NB4 (cell line): ENCODE measurements at regions not wholly inside any gene's neighbourhood (a gene's known extent, or its start where the extent isn't known, plus 50 kb on each side); places are given as distances from the start of the nearest gene placed in this dataset.
"Not testable (repeated sequence)": the region's sequence is repeated elsewhere in the genome, so short reads cannot be mapped to it uniquely, and the experiment has no call there.

Experiments used
- DNase-seq: peaks from one replicate; pipeline ENCODE4 v3.0.0; 2010; ENCODE audit warnings: low read depth
- H3K4me3 ChIP-seq: one replicate; pipeline ENCODE4 v1.5.1; 2011; ENCODE audit warnings: mild to moderate bottlenecking, low read depth, low read length, moderate library complexity
- MYC ChIP-seq: IDR thresholded peaks from 2 replicates; pipeline ENCODE4 v1.6.1; 2011; ENCODE audit warnings: low read depth, low read length
- POLR2A ChIP-seq: IDR thresholded peaks from 2 replicates; pipeline ENCODE4 v1.6.1; 2011; ENCODE audit warnings: mild to moderate bottlenecking; ENCODE audit not compliant: insufficient read length; ENCODE audit errors: extremely low read depth
- TF ChIP-seq, protein P1 (sequence below): IDR thresholded peaks from 2 replicates; pipeline ENCODE4 v1.6.1; 2011; ENCODE audit warnings: low read depth, low read length
- TF ChIP-seq, protein P2 (sequence below): IDR thresholded peaks from one replicate; pipeline ENCODE4 v1.5.1; 2012; ENCODE audit warnings: low read depth, low read length

DNA sequence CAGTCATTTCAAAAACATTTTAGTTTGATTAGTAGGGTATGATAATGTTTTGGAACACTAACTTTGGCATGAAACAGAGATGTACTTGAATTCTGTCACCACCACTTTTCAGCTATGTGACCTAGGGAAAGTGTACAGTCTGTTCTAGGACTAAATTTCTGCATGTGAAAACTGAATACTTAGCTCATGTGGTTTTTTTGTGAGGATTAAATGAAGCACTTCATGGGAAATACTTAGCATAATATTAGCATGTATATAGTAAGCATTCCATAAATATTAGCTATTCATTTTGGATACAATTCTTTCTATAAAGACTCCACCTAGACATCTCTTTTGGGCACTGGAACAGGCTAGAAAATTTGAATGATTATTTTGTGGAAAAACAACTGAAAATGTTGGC lies 1379.4 kb downstream of the RPA4 start:
- no peak for TF ChIP-seq MYC
- TF ChIP-seq, protein P1, sequence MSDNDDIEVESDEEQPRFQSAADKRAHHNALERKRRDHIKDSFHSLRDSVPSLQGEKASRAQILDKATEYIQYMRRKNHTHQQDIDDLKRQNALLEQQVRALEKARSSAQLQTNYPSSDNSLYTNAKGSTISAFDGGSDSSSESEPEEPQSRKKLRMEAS = no peak
- TF ChIP-seq, protein P2, sequence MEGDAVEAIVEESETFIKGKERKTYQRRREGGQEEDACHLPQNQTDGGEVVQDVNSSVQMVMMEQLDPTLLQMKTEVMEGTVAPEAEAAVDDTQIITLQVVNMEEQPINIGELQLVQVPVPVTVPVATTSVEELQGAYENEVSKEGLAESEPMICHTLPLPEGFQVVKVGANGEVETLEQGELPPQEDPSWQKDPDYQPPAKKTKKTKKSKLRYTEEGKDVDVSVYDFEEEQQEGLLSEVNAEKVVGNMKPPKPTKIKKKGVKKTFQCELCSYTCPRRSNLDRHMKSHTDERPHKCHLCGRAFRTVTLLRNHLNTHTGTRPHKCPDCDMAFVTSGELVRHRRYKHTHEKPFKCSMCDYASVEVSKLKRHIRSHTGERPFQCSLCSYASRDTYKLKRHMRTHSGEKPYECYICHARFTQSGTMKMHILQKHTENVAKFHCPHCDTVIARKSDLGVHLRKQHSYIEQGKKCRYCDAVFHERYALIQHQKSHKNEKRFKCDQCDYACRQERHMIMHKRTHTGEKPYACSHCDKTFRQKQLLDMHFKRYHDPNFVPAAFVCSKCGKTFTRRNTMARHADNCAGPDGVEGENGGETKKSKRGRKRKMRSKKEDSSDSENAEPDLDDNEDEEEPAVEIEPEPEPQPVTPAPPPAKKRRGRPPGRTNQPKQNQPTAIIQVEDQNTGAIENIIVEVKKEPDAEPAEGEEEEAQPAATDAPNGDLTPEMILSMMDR = no peak
- TF ChIP-seq POLR2A = no peak
- H3K4me3 ChIP-seq = no peak overlapping the region
- no peak for DNase-seq

DNA sequence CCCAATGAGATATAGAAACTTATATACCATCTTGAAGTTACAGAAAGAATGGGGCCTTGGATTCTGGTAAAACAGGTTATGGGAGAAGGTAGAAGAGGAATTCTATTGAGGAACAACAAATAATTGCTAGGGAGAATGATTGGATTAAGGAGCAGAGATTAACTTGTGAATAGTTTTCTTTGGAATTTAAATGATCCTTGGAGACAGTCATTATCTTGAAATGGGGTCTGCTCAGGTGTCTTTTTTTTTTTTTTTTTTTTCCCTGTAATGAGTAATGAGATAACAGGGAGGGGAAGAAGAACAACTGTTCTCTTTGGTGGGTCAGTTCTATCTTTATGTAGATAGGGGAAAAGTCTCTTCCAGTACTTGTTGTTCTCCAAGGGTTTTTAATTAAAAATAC lies 1406.0 kb downstream of the RPA4 start:
- TF ChIP-seq, protein P1 = no peak
- TF ChIP-seq, protein P2 = no peak
- TF ChIP-seq MYC = no peak
- no peak for TF ChIP-seq POLR2A
- no peak for DNase-seq
- no peak overlapping the region for H3K4me3 ChIP-seq

DNA sequence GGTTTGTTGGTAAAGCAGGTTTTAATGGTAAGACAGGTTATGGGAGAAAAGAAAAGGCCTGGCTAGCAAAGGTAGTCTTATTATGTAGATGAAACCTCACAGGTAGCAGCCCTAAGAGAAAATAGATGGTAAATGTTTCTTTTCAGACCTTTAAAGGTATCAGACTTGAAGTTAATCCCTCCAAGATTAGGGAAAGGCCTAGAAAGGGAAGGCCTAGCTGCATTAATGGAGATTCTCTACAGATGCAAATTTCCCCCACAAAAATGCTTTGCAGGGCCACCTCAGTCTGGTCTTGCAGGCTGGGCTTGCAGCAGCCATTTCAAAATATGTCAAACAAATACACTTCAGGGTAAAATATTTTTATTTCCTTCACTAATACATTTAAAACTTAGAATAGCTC lies 1410.6 kb downstream of the RPA4 start:
- TF ChIP-seq, protein P2 = no peak
- TF ChIP-seq MYC (no peak), POLR2A (no peak)
- TF ChIP-seq, protein P1 = no peak
- H3K4me3 ChIP-seq = no peak overlapping the region
- no peak for DNase-seq

DNA sequence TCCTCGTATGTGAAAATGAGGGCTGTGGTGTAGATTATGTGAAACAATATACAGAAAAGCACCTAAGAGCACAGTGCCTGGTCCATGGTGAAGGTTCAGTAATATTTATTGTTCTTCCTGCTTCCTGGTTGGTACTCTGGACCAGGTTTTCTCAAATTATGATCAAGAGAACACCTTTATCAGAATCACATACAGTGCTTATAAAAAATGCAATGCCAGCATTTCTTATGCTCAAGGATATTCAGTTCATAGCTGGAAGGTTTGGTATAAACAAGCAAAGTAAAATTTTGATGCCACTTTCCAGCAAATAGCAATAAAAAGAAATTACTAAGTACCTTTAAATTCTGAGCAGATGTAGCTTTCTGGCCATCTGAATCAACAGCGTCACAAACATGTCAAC lies 1412.4 kb downstream of the RPA4 start:
- TF ChIP-seq, protein P1 = no peak
- H3K4me3 ChIP-seq = no peak overlapping the region
- DNase-seq = no peak

DNA sequence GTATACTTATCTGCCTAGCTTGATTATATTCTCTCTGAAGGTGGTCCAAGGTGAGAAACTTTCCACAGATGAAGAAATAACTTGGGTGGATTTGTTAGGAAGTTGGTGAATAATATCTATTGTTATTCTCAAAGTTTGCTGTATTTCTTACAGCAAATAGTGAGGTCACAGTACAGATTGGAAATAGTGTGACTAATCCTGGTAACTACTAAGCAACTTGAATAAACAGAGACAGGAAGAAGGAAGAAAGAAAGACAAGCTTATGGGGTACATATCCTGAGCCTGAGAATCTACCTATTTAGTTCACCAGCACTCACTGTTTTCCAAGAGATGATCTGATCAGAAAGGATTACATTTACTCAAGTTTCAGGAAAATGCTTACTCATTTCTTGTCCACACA lies 1416.1 kb downstream of the RPA4 start:
- TF ChIP-seq, protein P1 = no peak
- TF ChIP-seq, protein P2 = no peak
- no peak for TF ChIP-seq MYC
- no peak for TF ChIP-seq POLR2A
- no peak overlapping the region for H3K4me3 ChIP-seq
- DNase-seq = no peak

DNA sequence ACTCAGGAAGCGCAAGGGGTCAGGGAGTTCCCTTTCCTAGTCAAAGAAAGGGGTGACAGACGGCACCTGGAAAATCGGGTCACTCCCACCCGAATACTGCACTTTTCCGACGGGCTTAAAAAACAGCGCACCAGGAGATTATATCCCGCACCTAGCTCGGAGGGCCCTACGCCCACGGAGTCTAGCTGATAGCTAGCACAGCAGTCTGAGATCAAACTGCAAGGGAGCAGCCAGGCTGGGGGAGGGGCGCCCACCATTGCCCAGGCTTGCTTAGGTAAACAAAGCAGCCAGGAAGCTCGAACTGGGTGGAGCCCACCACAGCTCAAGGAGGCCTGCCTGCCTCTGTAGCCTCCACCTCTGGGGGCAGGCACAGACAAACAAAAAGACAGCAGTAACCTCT lies 1416.8 kb downstream of the RPA4 start:
- H3K4me3 ChIP-seq, DNase-seq: not testable (repeated sequence)

DNA sequence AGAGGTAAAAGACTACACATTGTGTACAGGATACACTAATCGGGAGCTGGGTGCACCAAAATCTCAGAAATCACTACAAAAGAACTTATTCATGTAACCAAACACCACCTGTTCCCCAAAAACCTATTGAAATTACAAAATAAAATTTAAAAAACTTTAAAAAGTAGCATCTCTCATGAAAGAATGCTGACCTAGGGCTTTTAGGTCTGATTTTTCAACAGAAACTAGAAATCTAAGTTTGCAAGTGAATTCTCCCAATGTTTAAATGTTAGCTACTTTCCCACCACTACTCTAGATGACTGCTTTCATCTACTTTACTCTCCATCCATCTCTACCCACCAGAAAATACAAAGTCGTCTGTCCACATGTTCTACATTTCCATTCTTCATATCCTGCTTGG lies 1447.7 kb downstream of the RPA4 start:
- TF ChIP-seq MYC = no peak
- H3K4me3 ChIP-seq = no peak overlapping the region
- no peak for DNase-seq

DNA sequence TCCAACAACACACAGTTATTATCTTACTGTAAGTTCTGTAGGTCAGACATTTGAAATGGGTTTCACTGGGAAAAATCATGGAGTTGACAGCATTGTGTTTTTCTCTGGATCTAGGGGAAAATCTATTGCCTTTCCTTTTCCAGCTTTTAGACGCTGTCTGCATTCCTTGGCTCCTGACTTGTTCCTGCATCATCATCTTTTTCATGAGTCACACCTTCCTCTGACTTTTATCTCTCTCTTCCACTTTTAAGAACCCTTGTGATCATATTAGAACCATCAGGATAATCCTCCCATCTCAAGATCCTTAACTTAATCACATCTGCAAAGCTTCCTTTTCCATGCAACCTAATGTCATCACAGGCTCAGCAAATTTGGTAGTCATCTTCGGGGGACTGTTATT lies 1454.8 kb downstream of the RPA4 start:
- no peak overlapping the region for H3K4me3 ChIP-seq
- TF ChIP-seq, protein P2 = no peak
- TF ChIP-seq MYC (no peak), POLR2A (no peak)
- TF ChIP-seq, protein P1 = no peak
- no peak for DNase-seq
